NB4 (cell line): ENCODE measurements at regions not wholly inside any gene's neighbourhood (a gene's known extent, or its start where the extent isn't known, plus 50 kb on each side); places are given as distances from the start of the nearest gene placed in this dataset.

Experiments used
- MYC ChIP-seq: IDR thresholded peaks from 2 replicates; pipeline ENCODE4 v1.6.1; 2011; ENCODE audit warnings: low read depth, low read length
- POLR2A ChIP-seq: IDR thresholded peaks from 2 replicates; pipeline ENCODE4 v1.6.1; 2011; ENCODE audit warnings: mild to moderate bottlenecking; ENCODE audit not compliant: insufficient read length; ENCODE audit errors: extremely low read depth
- TF ChIP-seq, protein P1 (sequence below): IDR thresholded peaks from one replicate; pipeline ENCODE4 v1.5.1; 2012; ENCODE audit warnings: low read depth, low read length

DNA sequence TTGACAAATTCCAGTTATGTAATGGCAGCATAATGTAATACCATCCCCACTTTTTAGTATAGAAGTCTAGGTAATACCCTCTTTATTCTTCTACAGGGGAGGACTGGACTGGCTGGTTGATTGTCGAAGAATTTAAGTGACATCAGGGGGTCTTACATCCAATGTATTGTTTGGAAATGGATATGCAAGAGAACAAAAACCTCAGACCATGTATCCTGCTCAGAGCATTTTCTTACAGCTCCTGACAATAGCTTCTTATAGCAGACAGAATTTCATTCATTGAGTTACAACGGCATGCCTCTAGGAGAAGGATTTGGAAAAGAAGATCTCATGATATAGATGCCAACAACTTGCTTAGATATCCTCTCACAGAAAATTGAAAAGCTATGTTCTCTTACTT lies 2032.3 kb downstream of the EFNA5 start:
- TF ChIP-seq, protein P1, sequence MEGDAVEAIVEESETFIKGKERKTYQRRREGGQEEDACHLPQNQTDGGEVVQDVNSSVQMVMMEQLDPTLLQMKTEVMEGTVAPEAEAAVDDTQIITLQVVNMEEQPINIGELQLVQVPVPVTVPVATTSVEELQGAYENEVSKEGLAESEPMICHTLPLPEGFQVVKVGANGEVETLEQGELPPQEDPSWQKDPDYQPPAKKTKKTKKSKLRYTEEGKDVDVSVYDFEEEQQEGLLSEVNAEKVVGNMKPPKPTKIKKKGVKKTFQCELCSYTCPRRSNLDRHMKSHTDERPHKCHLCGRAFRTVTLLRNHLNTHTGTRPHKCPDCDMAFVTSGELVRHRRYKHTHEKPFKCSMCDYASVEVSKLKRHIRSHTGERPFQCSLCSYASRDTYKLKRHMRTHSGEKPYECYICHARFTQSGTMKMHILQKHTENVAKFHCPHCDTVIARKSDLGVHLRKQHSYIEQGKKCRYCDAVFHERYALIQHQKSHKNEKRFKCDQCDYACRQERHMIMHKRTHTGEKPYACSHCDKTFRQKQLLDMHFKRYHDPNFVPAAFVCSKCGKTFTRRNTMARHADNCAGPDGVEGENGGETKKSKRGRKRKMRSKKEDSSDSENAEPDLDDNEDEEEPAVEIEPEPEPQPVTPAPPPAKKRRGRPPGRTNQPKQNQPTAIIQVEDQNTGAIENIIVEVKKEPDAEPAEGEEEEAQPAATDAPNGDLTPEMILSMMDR, result no peak
- no peak for TF ChIP-seq MYC
- TF ChIP-seq POLR2A, result no peak
